HepG2 (cell line): ENCODE measurements at regions not wholly inside any gene's neighbourhood (a gene's known extent, or its start where the extent isn't known, plus 50 kb on each side); places are given as distances from the start of the nearest gene placed in this dataset.

Experiments used
- ATAC-seq: fragments of 200-7000 bp; cut with Tn5 transposase; 3 replicates; pipeline ENCODE4 v1.9.1; 2020; ENCODE audit warnings: mild to moderate bottlenecking, moderate library complexity
- BruUV-seq: library from RNA; stranded (reverse); fragments of 400-500 nt; replicated peaks from 2 replicates; lab custom pipeline; 2021; lab: Mats Ljungman, UMichigan
- CTCF ChIA-PET: fragments of 300-600 bp; formaldehyde crosslinking; extraction: SDS; loops from one replicate; lab custom pipeline; 2021; ENCODE audit warnings: low total read pairs, inconsistent platforms, low intra/inter-chr PET ratio; lab: Yijun Ruan, JAX
- POLR2A ChIA-PET: fragments of 350-600 bp; sonication (Branson Sonifier 250); formaldehyde crosslinking; loops from one replicate; lab custom pipeline; 2020; ENCODE audit warnings: antibody characterized with exemption, inconsistent platforms; lab: Yijun Ruan, JAX
- DNase-seq: peaks from one replicate; pipeline ENCODE4 v3.0.0-alpha.2; 2015; ENCODE audit warnings: low spot score
- FAIRE-seq: peaks from 3 replicates; lab custom pipeline; 2011; peaks lifted over from hg19 to GRCh38; lab: Jason Lieb, UNC
- H2AFZ ChIP-seq: one replicate; pipeline ENCODE4 v1.6.1; 2011; ENCODE audit warnings: low read length, inconsistent platforms
- H3K27ac ChIP-seq: fragments of 300-600 bp; 3 replicates; pipeline ENCODE4 v1.8.0; 2011; ENCODE audit warnings: mixed run types, mild to moderate bottlenecking, mixed read lengths, low read length, inconsistent platforms; ENCODE audit not compliant: insufficient read depth; ENCODE audit errors: extremely low read length
- H3K27me3 ChIP-seq, 2 experiments: fragments of 200-600 bp in 1 of 2; 2 replicates in 1 of 2; 3 replicates in 1 of 2; pipeline versions ENCODE4 v1.6.0 to v1.8.0; 2011; ENCODE audit warnings: low read length in 2 of 2, mild to moderate bottlenecking in 2 of 2, moderate library complexity in 2 of 2, inconsistent platforms in 1 of 2; ENCODE audit not compliant: insufficient read depth in 2 of 2, control insufficient read depth in 1 of 2
- H3K36me3 ChIP-seq, 2 experiments: fragments of 200-600 bp in 1 of 2; replicated peaks in 1 of 2; 2 replicates in 1 of 2; 3 replicates in 1 of 2; pipeline versions ENCODE4 v1.5.1 to v1.8.0; 2011; ENCODE audit warnings: low read length in 2 of 2, inconsistent platforms in 1 of 2; ENCODE audit not compliant: insufficient read depth in 2 of 2, control insufficient read depth in 1 of 2
- H3K4me1 ChIP-seq: 2 replicates; pipeline ENCODE4 v1.5.1; 2012; ENCODE audit warnings: low read length, inconsistent platforms; ENCODE audit not compliant: insufficient read depth
- H3K4me2 ChIP-seq: 2 replicates; pipeline ENCODE4 v1.6.0; 2011; ENCODE audit warnings: low read depth, low read length, inconsistent platforms
- H3K4me3 ChIP-seq, 3 experiments: fragments of 200-600 bp in 1 of 3; sonication (generic), shearing (Covaris generic) in 1 of 3; replicated peaks in 1 of 3; 2 replicates each; pipeline ENCODE4 v1.5.1; 2011 to 2016; ENCODE audit warnings: low read length in 3 of 3, inconsistent platforms in 2 of 3, low read depth in 2 of 3, mild to moderate bottlenecking in 2 of 3, control low read depth in 1 of 3, mixed read lengths in 1 of 3; ENCODE audit not compliant: insufficient read depth in 1 of 3
- H3K79me2 ChIP-seq: one replicate; pipeline ENCODE4 v1.6.1; 2011; ENCODE audit warnings: low read length, inconsistent platforms; ENCODE audit not compliant: insufficient read depth
- H3K9ac ChIP-seq: 2 replicates; pipeline ENCODE4 v1.6.0; 2011; ENCODE audit warnings: mild to moderate bottlenecking, low read depth, low read length, inconsistent platforms; ENCODE audit not compliant: insufficient read depth
- H3K9me3 ChIP-seq: 2 replicates; pipeline ENCODE4 v1.5.1; 2012; ENCODE audit warnings: mild to moderate bottlenecking, low read length
- H4K20me1 ChIP-seq: 2 replicates; pipeline ENCODE4 v1.6.0; 2011; ENCODE audit warnings: inconsistent platforms, mild to moderate bottlenecking, low read length, moderate library complexity; ENCODE audit not compliant: insufficient read depth
- ADNP ChIP-seq: sonication (generic); formaldehyde crosslinking; IDR thresholded peaks from 2 replicates; pipeline ENCODE4 v1.4.0; 2020; ENCODE audit warnings: missing genetic modification reagents
- ARID4A ChIP-seq: sonication (generic); formaldehyde crosslinking; IDR thresholded peaks from 2 replicates; pipeline ENCODE4 v1.5.0; 2020; ENCODE audit warnings: mild to moderate bottlenecking, missing genetic modification reagents, borderline replicate concordance
- KLF13 ChIP-seq: sonication (generic); formaldehyde crosslinking; IDR thresholded peaks from 2 replicates; pipeline ENCODE4 v1.4.0; 2020; ENCODE audit warnings: mild to moderate bottlenecking, missing genetic modification reagents
- NFE2L2 ChIP-seq: fragments of 150-350 bp; IDR thresholded peaks from 2 replicates; pipeline ENCODE4 v1.6.1; 2014; ENCODE audit warnings: low read length
- SATB2 ChIP-seq: sonication (generic); formaldehyde crosslinking; IDR thresholded peaks from 2 replicates; pipeline ENCODE4 v1.5.0; 2020; ENCODE audit warnings: missing genetic modification reagents
- TIGD3 ChIP-seq: sonication (generic); formaldehyde crosslinking; IDR thresholded peaks from 2 replicates; pipeline ENCODE4 v1.5.1; 2020; ENCODE audit warnings: mild to moderate bottlenecking, missing genetic modification reagents, borderline replicate concordance
- USF2 ChIP-seq, 2 experiments: sonication (generic) in 1 of 2; formaldehyde crosslinking in 1 of 2; IDR thresholded peaks; 2 replicates each; pipeline versions ENCODE4 v1.5.1 to v1.6.1; 2011 to 2020; ENCODE audit warnings: borderline replicate concordance in 1 of 2, low read depth in 1 of 2, low read length in 1 of 2, mild to moderate bottlenecking in 1 of 2, missing genetic modification reagents in 1 of 2, moderate library complexity in 1 of 2
- ZBED4 ChIP-seq: sonication (generic); formaldehyde crosslinking; IDR thresholded peaks from 2 replicates; pipeline ENCODE4 v1.4.0; 2020; ENCODE audit warnings: missing genetic modification reagents, borderline replicate concordance
- ZNF20 ChIP-seq: sonication (generic); formaldehyde crosslinking; IDR thresholded peaks from 2 replicates; pipeline ENCODE4 v1.4.0; 2020; ENCODE audit warnings: mild to moderate bottlenecking, moderate library complexity, missing genetic modification reagents
- ZNF564 ChIP-seq: sonication (generic); formaldehyde crosslinking; IDR thresholded peaks from 2 replicates; pipeline ENCODE4 v1.8.1; 2023; ENCODE audit warnings: mild to moderate bottlenecking, missing genetic modification reagents
- ZNF616 ChIP-seq: sonication (generic); formaldehyde crosslinking; IDR thresholded peaks from 2 replicates; pipeline ENCODE4 v1.5.0; 2020; ENCODE audit warnings: low read depth, mild to moderate bottlenecking, missing genetic modification reagents
- WGBS: methylation state at CpG from one replicate; pipeline ENCODE4 v1.1.6; 2017; ENCODE audit warnings: low lambda C conversion rate; 5-methylcytosine and 5-hydroxymethylcytosine counted together
- in situ Hi-C: cut with HindIII; loops from 2 replicates; pipeline ENCODE4 v1.10.0; 2017; ENCODE audit warnings: low pct_unique_long_range_greater_than_20kb; ENCODE audit not compliant: extremely low pct_ligation_motif_present
- intact Hi-C: fragments of 100-400 bp; cut with micrococcal nuclease; formaldehyde crosslinking; loops from one replicate; pipeline ENCODE4 v1.10.0; 2022; ENCODE audit not compliant: unreplicated experiment

GRCh38 chr2:238763471-238763995 lies 84.4 kb upstream of the TWIST2 start:
- FAIRE-seq (no peak), DNase-seq (no peak), ATAC-seq (no peak)
- Histone ChIP-seq H3K4me3 (no peak overlapping the region), H3K4me1 (no peaks in the 10 kb centered on the region), H3K9me3 (no peaks in the 10 kb centered on the region), H2AFZ (no peak overlapping the region), H3K9ac (no peak overlapping the region), H3K27ac (no peak overlapping the region), H3K4me2 (no peak overlapping the region), H4K20me1 (no peaks in the 10 kb centered on the region), H3K36me3 (no peaks in the 10 kb centered on the region), H3K27me3 (peaks cover 0 to 1% of the 10 kb centered on the region in 2 experiments; a peak in 2 of 5 replicates), H3K79me2 (no peaks in the 10 kb centered on the region)
- under 1% methylated on average over 7 of the region's 7 CpGs for WGBS
- CTCF ChIA-PET, result no interaction called here
- in situ Hi-C loops, result no loop called here
- intact Hi-C loops, result no loop called here
- POLR2A ChIA-PET, result no interaction called here
- no TSS peak for BruUV-seq
- TF ChIP-seq ARID4A (CRISPR knock-in tag) (no peak), ZNF564 (CRISPR knock-in tag) (no peak), USF2 (IDR thresholded peaks at IDR 0.05; ENCODE audit: low read depth, low read length) (no peak), USF2 (CRISPR knock-in tag; IDR thresholded peaks at IDR 0.05; ENCODE audit: borderline replicate concordance) (no peak), ZBED4 (CRISPR knock-in tag) (no peak), ZNF616 (no peak), ADNP (CRISPR knock-in tag) (no peak), ZNF20 (CRISPR knock-in tag) (no peak), NFE2L2 (no peak), TIGD3 (CRISPR knock-in tag) (no peak), KLF13 (CRISPR knock-in tag) (no peak), SATB2 (CRISPR knock-in tag) (no peak)
